Choroid plexus epithelial cell (primary cell): ENCODE measurements at regions not wholly inside any gene's neighbourhood (a gene's known extent, or its start where the extent isn't known, plus 50 kb on each side); places are given as distances from the start of the nearest gene placed in this dataset.
A peak's percentile ranks its signal among the peaks of the same experiment; 100 is the strongest.

Source experiments
- DNase-seq: peaks from one replicate; pipeline ENCODE4 v3.0.0-alpha.2; 2010; ENCODE audit warnings: low read depth
- H3K4me3 ChIP-seq: 2 replicates; pipeline ENCODE4 v1.5.1; 2011; ENCODE audit warnings: low read depth, mild to moderate bottlenecking, control low read depth, low read length, moderate library complexity
- TF ChIP-seq, protein P1 (sequence below): conservative IDR thresholded peaks from 2 replicates; pipeline ENCODE4 v1.5.1; 2011; ENCODE audit warnings: low read depth, mild to moderate bottlenecking, control low read depth, inconsistent platforms, low read length, moderate library complexity

DNA sequence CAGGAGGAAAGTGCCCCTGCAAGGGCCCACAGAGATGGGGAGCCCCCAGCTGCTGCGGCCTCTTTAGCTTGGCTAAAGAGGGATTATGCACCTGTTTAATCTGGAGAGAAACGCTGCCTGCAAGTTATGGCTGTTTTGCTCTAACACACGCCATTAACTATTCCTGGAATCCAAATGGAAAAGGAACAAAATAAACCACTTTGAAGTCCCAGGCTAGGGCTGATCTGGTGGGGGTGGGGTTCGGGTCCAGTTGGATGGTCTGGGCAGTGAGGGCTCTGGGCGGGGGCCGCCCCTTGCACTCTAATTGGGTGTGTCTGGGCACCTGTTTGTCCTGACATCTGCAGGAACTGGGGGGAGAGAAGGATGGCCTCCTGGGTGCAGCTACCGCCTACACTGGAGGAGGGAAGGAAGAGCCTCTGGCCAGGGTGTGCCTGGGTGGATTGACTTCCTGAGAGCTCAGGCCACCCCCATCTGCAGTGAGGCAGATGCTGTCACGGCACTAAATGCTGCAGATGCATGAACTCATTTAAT, 300.6 kb downstream of the ZEB1 start:
- H3K4me3 ChIP-seq: no peak overlapping the region
- no peak for DNase-seq
- TF ChIP-seq, protein P1, sequence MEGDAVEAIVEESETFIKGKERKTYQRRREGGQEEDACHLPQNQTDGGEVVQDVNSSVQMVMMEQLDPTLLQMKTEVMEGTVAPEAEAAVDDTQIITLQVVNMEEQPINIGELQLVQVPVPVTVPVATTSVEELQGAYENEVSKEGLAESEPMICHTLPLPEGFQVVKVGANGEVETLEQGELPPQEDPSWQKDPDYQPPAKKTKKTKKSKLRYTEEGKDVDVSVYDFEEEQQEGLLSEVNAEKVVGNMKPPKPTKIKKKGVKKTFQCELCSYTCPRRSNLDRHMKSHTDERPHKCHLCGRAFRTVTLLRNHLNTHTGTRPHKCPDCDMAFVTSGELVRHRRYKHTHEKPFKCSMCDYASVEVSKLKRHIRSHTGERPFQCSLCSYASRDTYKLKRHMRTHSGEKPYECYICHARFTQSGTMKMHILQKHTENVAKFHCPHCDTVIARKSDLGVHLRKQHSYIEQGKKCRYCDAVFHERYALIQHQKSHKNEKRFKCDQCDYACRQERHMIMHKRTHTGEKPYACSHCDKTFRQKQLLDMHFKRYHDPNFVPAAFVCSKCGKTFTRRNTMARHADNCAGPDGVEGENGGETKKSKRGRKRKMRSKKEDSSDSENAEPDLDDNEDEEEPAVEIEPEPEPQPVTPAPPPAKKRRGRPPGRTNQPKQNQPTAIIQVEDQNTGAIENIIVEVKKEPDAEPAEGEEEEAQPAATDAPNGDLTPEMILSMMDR: no peak

DNA sequence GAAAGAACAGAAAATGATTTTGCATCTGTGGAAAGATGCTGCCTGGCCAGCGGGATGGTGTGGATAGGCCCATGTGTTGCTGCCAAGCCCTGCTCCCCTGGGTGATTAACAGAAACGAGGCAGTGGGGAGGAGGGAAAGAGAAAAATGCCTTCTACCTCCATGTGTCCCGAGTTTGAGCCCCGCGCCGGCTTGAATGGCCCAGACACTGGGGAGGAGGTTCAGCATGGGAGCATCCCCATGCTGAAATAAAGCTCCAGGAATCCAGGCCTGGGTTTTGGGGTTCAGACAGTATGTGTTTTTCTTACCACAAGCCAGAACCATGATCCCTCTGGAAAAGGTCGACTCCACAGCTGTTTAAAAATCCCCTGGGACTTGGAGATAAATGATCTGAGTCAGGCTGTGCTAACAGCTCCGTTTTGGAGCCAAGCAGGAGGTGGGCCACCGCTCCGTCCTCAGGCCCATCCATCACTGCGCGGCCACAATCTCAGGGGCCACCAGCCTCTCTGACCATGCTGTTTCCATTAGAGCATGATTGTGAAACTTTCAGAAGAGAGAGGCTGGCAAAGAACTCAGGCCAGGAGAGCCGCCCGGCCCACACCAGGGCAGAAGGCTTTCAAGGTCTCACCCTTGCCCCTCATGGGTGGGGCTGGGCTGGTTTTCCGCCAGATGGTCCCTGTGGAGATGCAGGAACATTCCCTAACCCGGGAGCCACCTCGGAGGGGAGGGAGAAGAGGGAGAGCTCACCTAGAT, 299.7 kb downstream of the ZEB1 start:
- no peak overlapping the region for H3K4me3 ChIP-seq
- TF ChIP-seq, protein P1: no peak
- DNase-seq: peak; percentile 14

GRCh38 chr10:31617757-31618156, 298.7 kb downstream of the ZEB1 start:
- TF ChIP-seq, protein P1: no peak
- no peak for DNase-seq
- H3K4me3 ChIP-seq: no peak overlapping the region

DNA sequence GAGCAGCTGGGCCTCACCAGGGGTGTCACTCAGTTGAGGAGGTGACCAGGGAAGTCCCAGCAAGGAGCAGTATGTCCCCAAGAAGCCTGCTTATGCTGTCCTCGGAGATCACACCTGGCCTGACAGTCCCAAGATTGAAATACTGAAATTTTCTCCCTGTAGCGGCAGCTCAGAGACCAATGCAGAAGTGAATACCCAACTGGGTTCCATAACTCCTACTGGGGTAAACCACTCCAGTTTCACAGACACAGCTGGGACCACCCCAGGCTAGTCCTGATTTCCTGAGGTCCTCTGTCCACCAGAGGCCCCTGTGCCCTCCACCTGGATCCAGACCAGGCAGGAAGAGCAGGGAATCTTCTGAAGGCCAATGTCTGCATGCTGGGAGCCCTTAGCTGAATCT, 298.1 kb downstream of the ZEB1 start:
- DNase-seq: no peak
- H3K4me3 ChIP-seq: no peak overlapping the region
- TF ChIP-seq, protein P1: no peak

DNA sequence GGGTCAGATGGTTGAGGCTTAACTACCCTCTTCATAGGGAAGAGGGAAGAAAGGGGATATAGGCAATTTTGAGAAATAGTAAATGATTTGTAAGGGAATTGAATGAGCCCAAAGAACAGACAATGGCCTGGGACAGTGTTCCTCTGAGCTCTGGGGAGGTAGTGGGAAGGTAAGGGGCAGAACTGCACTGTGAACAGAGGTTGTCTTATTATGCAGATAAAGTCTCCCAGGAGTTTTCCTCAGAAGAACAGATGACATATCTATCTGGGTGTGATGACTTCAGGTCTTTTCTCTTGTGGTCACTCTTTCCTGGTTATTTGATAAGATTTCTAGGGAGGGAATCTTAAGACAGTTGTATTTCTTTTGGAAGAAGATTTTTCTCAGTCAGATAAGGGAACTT, 296.1 kb downstream of the ZEB1 start:
- H3K4me3 ChIP-seq: no peak overlapping the region
- no peak for DNase-seq
- TF ChIP-seq, protein P1: no peak

DNA sequence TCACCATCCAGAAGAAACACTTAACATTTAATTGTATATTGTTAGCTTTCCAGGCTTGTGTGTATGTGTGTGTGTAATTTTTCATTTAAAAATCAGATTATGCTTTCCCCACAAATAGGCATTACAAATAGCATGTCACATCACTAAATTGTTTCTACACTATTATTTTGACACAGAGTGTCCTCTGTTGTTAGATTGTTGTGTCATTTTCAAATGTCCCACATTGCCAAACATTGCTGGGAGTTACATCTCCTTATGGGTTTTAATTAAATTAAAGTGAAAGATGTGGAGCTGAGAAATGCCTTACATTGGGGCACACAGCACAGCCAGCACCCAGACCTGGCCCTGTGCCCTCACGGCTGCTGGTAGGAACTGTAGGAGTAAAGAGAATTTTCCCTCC, 295.6 kb downstream of the ZEB1 start:
- TF ChIP-seq, protein P1: no peak
- no peak for DNase-seq
- no peak overlapping the region for H3K4me3 ChIP-seq

- TF ChIP-seq, protein P1: no peak
- peak; percentile 18 for DNase-seq
- no peak overlapping the region for H3K4me3 ChIP-seq
Measured at GRCh38 chr10:31612082-31612481, 293.1 kb downstream of the ZEB1 start.
